GM21825 (cell line): ENCODE measurements at regions not wholly inside any gene's neighbourhood (a gene's known extent, or its start where the extent isn't known, plus 50 kb on each side); places are given as distances from the start of the nearest gene placed in this dataset.
"Not testable (repeated sequence)": the region's sequence is repeated elsewhere in the genome, so short reads cannot be mapped to it uniquely, and the experiment has no call there.

Source experiments
- ATAC-seq: cut with Tn5 transposase; IDR thresholded peaks from one replicate; pipeline ENCODE4 v1.9.1; 2021; ENCODE audit warnings: mild to moderate bottlenecking, moderate library complexity; ENCODE audit not compliant: unreplicated experiment

DNA sequence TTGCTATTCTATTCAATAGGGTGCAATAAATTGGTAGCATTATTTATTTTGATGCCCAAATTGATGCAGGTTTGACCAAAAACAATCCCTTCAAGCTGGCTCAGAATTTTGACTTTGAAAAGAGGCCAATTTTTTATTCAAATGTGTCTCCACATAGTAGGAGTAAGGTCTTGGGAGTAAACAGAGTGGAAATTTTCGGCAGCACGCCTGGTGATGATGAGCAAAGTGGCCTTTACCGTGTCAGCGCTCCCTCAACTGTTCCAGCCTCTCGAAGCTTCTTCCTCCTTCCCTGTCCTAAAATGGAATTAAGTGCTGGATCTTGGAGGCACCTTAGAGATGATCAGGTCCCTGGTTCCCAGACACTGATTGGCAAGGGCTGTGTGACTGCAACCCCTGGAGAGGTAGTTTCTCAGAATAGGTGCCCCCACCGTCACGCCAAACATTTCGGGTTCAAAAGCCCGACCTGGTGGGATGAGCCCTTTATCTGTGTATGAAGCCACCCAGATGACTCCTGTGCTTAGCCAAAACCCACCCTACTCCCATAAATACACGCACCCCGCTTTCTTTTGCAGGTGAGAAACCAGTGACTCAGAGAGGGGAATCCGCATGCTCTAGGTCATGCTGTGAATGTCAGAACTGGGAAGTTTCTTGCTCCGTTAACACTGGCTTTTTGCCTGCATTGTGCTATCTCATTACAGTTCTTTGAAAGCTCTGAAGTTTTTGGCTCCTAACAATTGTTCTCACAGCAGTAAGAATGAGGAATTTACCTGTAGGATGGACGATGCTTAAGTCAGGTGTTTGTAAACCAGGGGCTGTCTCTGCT lies 89.1 kb downstream of the CRYGS start:
- no peak for ATAC-seq

DNA sequence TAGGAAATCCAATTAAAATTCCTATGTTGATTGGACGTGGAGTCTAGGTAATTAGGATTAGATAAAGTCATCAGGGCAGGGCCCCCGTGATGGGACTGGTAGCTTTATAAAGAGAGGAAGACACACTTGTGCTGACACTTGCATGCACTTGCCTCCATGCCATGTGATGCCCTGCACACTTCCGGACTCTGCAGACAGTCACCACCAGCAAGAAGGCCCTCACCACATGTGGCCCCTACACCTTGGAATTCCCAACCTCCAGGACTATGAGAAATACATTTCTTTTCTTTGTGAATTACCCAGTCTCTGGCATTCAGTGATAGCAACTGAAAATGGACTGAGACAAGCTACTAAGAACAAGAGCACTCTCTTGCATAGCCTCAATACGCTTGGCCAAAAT lies 90.6 kb downstream of the CRYGS start:
- no peak for ATAC-seq

DNA sequence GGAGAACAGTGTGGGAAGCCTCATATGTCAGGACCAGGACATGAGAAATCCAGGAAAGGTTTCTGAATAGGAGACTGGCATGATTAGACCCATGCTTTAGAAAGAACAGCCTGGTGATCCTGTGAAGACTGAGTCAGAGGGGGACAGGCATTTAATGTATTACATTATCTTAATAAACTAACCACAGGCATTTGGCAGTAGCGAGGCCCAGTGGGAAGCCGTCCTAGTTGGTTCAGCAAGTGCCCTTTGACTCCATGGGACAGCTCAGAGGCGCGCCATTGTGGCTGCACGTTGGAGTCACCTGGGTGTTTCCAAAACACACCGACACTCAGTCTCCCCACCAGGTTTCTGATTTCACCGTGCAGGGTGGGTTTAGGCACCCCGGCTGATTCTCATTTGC lies 90.5 kb upstream of the DGKG start:
- no peak for ATAC-seq

DNA sequence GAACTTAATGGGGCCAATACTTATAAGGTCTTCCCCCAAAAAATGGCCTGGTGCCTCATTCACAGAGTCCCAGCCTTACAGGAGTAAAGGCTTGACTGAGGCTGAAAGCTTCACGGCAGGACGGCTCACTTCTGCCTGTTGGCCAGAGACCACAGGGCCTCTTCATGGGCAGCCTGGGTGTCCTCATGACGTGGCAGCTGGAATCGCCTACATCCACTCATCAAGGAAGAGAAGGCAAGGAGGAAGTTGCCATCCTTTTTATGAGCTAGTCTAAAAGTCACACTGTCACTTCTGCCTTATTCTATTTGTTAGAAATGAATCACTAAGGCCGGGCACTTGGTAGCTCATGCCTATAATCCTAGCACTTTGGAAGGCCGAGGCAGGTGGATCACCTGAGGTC lies 89.3 kb upstream of the DGKG start:
- no peak for ATAC-seq

DNA sequence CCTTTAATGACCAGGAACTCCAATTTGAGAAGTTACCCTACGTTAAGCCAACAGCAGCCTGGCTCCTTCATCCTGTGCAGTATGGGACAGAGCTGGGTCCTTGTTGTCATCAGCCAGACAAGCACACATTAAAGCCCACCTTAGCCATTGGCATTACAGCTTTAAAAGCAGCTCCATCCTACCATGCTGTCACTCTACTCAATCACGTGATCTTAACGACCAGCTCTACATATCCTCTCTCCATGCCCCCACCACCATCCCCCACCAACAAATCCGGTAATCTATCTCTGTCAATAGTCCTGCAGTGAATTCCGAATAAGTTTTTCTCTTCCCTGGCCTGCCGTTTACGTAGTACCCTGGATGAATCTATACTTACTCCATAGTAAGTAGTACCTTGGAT lies 82.9 kb upstream of the DGKG start:
- ATAC-seq: no peak

DNA sequence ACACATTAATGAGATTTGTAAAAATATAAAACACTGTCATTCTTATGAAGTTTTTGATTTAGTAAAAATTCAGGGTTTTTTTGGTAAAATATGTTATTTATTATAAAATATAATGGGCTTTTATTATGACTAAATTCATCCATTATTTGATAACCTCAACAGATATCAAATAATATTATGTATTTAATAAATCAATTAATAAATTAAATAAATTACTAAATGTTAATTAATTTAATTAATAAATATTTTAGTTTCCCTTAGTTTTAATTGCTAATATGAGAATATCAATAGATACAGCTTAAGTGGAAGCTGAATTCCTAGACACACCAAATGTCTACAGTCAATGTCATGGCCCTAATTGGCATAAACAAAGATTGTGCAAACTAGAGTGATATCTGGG lies 82.3 kb upstream of the DGKG start:
- ATAC-seq: no peak

DNA sequence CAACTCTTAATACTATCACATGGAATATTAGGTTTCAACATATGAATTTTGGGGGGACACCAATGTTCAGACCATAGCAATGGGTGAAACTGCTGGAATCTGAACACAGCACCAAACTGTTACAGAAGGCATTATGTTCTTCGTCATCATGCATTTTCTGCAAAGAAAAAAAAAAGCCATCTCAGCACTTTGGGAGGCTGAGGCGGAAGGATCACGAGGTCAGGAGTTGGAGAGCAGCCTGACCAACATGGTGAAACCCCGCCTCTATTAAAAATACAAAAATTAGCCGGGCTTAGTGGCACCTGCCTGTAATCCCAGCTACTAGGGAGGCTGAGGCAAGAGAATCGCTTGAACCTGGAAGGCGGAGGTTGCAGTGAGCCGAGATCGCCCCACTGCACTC lies 80.9 kb upstream of the DGKG start:
- ATAC-seq: not testable (repeated sequence)

DNA sequence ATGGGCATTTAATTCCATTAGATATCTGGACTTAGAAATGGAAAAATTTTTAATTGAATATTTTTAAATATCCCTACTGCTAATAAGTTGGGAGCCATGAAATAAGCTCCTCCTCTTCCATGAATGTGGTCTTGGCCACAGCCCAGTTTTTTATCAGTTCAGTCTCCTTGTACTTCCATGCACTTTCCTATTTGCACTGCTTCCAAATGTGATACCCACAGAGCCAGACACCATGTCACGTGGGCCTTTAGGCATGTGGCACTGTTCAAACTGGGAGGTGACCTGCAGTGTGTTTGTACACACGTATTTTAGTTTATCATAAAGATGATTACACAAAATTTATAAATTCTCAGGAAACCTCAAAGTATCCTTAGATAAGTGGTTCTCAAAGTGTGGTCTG lies 80.1 kb upstream of the DGKG start:
- ATAC-seq: no peak

DNA sequence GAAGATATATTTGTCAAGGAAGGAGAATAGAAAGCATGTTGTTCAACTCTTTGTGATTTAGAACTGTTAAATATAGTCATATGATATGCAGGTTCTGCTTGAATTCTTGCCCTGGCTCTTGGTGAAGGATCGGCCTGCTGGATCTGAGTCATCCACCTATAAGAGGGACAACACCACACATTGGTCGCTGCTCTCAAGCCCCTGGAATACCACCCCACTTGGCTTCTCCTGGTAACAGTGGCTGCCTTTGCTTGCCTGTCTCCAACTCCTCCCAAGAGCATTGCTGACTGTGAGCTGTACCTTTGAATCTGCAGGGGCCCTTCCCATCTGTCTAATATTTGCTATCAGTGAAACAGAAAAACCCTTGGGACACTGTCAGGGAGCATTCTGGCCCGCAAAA lies 78.9 kb upstream of the DGKG start:
- ATAC-seq: no peak

DNA sequence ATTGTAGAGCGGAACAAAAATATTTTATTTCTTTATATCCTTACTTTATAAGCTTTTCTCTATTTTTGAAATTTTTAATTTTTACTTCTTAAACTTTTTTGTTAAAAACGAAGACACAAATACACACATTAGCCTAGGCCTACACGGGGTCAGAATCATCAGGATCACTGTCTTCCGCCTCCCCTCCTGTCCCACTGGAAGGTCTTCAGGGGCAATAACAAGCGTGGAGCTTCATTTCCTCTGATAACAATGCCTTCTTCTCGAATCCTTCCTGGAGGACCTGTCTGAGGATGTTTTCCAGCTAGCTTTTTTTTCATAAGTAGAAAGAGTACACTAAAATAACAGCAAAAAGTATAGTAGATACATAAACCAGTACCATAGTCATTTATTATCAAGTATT lies 77.7 kb upstream of the DGKG start:
- no peak for ATAC-seq

DNA sequence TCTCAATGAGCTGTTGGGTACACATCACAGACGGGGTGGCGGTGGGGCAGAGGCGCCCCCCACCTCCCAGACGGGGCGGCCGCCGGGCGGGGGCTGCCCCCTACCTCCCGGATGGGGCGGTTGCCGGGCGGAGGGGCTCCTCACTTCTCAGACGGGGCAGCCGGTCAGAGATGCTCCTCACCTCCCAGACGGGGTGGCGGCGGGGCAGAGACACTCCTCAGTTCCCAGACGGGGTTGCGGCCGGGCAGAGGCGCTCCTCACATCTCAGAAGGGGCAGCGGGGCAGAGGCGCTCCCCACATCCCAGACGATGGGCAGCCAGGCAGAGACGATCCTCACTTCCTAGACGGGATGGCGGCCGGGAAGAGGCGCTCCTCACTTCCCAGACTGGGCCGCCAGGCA lies 73.3 kb upstream of the DGKG start:
- not testable (repeated sequence) for ATAC-seq

DNA sequence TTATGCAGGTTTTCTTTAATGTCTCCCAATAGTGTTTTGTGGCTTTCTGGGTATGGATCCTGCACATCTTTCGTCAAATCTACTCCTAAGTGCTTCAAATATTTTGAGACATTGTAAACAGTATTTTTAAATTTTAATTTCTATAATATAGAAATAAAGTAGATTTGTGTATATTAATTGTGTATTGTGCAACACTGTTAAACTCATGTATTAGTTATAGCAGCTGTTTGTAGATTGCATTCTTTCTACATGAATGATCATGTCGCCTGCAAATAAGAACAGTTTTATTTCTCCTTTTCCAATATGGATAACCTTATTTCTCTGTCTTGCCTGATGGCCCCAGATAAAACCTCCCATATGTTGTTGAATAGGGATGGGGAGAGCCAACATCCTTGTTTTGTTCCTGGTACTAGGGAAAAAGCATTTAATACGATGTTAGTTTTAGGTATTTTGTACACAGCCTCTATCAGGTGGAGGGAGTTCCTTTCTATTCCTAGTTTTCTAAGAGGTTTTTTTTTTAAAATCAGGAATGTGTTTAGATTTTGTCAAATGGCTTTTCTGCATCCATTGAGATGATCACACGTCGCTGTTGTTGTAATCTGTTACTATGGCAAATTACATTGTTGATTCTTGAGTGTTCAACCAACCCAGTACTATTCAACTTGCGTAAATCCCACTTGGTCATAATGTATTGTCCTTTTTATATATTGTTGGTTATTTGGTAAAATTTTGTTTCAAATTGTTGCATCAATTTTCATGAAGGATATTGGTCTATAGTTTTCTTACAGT lies 71.1 kb upstream of the DGKG start:
- ATAC-seq: no peak

DNA sequence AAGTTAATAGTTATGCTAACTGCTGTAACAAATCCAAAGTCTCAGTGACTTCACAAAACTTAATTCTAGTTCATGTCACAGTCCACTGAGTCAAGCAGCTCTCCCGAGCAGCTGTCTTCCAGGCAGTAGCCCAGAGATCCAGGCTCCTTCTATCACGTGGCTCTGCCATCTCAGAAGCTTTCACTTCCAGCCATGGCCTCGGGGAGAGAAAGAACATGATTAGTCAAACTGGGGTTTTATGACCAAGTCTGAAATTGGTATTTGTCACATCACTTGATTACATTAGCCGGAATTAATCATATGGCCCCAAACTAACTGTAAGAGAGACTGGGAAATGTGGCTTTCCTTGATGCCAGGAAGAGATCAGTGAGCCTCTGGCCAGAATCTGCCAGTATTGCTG lies 70.2 kb upstream of the DGKG start:
- ATAC-seq: no peak

DNA sequence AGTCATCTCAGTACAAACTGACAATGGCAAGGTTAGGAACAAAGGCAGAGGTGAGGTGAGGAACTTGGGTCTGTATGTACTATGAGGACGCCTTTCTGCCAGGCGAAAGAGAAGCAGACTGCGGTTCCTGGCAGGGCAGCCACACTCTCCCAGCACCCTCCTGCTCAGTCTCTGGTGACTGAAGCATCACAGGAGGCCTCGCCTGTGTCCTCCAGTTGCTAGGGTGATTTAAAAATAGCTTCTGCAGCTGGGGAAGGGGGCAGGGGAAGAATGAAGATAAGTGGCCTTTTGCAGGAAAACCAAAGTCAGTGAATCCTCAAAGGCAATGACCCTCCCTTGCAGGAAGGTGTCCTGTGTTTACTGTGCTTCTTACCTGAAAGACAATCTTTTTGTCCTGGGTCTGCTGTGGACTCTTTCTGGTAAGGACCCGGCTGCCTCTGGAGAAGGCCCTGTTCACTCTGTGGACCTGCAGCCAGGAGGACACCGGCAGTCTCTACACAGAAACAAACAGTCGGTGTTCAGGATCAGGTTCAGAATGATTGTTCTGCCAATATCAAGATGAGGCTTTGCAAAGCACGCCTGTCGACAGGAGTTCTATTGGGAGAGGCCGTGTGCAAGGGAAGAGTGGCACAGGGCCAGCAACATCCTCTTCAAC lies 65.7 kb upstream of the DGKG start:
- no peak for ATAC-seq

DNA sequence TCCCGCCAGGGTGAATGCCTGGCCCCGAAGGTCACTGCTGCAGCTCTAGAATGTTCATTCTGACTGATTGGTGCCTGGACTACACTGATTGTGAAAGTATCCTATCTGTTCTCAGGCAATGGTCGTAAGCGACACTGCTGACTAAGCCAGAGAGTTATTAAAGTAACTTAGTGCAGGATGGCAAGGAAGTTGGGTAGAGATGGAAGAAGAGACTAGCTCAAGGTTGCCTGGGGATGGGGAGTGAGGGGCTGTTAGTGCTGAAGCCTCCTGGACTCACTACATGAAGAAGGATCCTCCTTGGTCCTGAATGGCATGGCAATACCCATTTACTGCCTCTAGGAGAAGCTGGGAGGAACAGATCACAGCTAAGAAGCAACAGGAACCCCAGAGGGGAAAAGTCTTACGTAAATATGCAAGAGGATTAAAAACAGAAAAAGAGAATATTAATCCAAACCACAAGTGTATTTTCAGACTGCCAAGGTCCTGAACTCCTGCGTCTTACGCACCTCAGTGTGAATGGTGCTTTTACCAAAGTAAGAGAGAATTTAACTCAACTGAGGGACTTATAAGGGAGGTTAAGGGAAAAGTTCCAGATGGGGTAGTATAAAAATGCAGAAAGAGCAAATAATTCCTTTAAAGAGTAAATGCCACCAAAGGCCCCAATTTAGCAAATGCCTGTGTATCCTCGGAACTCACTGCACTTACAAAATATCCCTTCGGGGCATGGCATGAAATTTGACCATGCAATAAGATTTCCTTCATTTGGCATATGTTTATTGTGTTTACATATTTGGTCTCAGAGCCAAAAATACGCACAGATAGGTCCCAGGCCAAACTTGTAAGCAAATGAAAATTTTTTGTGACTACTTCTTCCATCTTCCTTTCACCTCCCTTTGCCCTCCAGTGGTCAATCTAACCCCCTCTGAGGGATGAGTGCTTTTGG lies 64.0 kb upstream of the DGKG start:
- ATAC-seq: no peak

DNA sequence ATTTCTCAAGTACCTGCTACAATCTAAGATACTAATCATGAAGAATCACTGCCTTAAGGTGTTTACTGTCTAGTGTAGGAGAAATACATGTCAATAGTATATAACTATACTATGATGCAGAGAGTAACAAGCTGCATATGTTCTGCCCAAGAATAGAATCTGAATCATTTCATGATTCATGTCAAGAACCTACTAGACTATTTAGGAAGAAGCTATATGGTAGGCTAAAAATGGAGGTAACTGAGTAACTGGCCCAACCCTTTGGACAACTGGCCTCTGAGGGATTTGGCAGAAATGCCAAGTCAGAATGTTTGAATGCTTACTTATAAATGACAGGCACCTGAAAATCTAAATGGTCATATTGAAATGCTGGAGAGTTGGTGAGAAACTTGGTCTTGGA lies 59.9 kb upstream of the DGKG start:
- ATAC-seq: no peak

DNA sequence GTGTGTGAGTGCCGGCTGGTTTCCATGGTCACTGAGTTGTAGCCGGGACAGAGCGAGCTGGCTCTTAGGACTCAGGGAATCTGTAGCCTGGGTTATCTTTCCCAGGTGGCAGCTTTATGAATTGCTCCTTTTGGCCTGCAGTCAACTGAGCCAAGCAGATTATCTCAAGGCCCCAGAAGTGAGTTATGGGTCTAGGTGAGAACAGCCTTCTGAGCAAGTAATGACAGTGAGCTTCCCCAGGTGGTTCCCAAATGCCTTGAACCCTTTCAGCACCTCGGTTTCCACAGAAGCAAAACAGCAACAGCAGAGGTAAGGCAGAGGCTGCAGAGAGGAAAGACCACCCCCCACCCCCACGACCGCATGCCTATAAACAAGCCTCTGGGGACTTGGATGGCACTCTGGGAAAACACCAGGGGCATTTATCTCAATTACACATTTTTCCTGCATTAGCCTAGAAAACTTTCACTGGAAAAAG lies 56.7 kb upstream of the DGKG start:
- ATAC-seq: no peak

DNA sequence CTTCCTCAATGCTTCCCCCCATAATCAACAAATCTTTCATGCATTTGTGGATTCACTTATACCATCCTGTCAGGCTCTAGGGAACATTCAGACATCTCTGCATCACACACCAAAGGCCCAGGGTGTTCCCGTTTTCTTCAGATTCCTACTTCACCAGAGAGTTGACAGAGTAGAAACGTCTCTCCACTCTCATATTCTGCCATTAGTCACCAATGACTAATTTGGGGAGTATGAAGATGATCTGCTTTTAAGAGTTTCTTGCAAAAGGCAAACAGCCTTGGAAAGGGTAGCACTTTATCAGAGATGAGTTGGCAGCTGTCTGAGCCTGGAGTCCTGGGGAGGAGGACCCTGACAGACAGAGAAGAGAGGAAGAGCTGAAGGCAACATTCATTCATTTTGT lies 55.8 kb upstream of the DGKG start:
- ATAC-seq: no peak

DNA sequence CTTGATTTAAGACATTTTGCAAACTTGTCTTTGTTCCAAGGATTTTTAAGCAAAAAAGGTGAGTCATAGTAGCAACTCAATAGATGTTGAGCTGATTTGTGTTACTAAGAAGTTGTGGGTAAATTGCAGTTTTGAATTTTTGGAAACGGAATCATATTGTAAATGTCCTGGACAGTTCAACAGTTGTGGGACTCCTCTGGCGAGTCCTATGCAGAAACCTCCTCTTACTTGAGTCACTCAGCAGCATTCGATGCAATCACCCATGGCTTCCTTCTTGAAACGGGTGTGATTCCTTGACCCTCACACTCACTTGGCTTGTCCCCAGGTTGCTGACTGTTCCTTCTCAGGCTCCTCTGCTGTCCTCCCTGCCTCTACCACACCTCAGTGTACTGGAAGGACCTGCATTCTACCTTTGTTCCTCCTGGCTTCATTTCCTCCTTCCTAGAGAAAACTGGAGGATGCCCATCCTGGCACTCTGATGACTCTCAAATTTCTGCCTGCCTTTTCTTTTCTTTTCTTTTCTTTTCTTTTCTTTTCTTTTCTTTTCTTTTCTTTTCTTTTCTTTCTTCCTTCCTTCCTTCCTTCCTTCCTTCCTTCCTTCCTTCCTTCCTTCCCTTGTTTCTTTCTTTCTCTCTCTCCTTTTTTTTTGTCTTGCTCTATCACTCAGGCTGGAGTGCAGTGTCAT lies 52.8 kb upstream of the DGKG start:
- no peak for ATAC-seq
